H1 (cell line): ENCODE measurements at regions not wholly inside any gene's neighbourhood (a gene's known extent, or its start where the extent isn't known, plus 50 kb on each side); places are given as distances from the start of the nearest gene placed in this dataset.
A peak's percentile ranks its signal among the peaks of the same experiment; 100 is the strongest.

Experiments used
- CTCF ChIA-PET: fragments of 300-600 bp; sonication (Branson Sonifier 250); formaldehyde crosslinking; loops from one replicate; lab custom pipeline; 2021; ENCODE audit not compliant: partially characterized antibody; lab: Charles Lee
- POLR2A ChIA-PET: fragments of 300-600 bp; sonication (Branson Sonifier 250); formaldehyde crosslinking; loops from one replicate; lab custom pipeline; 2021; ENCODE audit warnings: inconsistent platforms; ENCODE audit not compliant: partially characterized antibody; lab: Charles Lee
- DNase-seq, 2 experiments: peaks; one replicate each; pipeline versions ENCODE4 v3.0.0 to v3.0.0-alpha.2; 2010 to 2022; ENCODE audit warnings: low spot score in 2 of 2, low read depth in 1 of 2, mixed read lengths in 1 of 2
- FAIRE-seq: peaks from 2 replicates; lab custom pipeline; 2011; peaks lifted over from hg19 to GRCh38; lab: Jason Lieb, UNC
- H2AFZ ChIP-seq: 2 replicates; pipeline ENCODE4 v1.8.1; 2012; ENCODE audit warnings: low read length, inconsistent platforms
- H2AK5ac ChIP-seq: 2 replicates; pipeline ENCODE4 v1.6.1; 2013; ENCODE audit warnings: low read depth, low read length
- H2BK120ac ChIP-seq: replicated peaks from 2 replicates; pipeline ENCODE3; 2013; ENCODE audit warnings: low read depth, low read length, inconsistent platforms
- H2BK12ac ChIP-seq: 2 replicates; pipeline ENCODE4 v1.6.1; 2013; ENCODE audit warnings: low read depth, low read length
- H2BK15ac ChIP-seq: 2 replicates; pipeline ENCODE4 v1.6.1; 2013; ENCODE audit warnings: low read length
- H2BK20ac ChIP-seq: 2 replicates; pipeline ENCODE4 v1.6.1; 2013; ENCODE audit warnings: low read length
- H2BK5ac ChIP-seq: 2 replicates; pipeline ENCODE4 v1.6.1; 2013; ENCODE audit warnings: low read depth, low read length
- H3K14ac ChIP-seq: 2 replicates; pipeline ENCODE4 v1.6.1; 2013; ENCODE audit warnings: inconsistent platforms; ENCODE audit not compliant: insufficient read length
- H3K18ac ChIP-seq: 2 replicates; pipeline ENCODE4 v1.6.1; 2013; ENCODE audit warnings: low read length; ENCODE audit errors: extremely low read depth
- H3K23ac ChIP-seq: 2 replicates; pipeline ENCODE4 v1.6.1; 2013; ENCODE audit warnings: inconsistent platforms; ENCODE audit not compliant: insufficient read length
- H3K23me2 ChIP-seq: 2 replicates; pipeline ENCODE4 v1.6.1; 2013; ENCODE audit warnings: low read depth, low read length
- H3K27ac ChIP-seq: 2 replicates; pipeline ENCODE4 v1.6.1; 2011; ENCODE audit warnings: low read depth, low read length, inconsistent platforms
- H3K27me3 ChIP-seq, 4 experiments: replicated peaks in 1 of 4; 1 replicate in 1 of 4; 2 replicates in 3 of 4; pipeline versions ENCODE4 v1.6.1 to v1.8.1; 2011 to 2013; ENCODE audit warnings: low read length in 3 of 4, mild to moderate bottlenecking in 3 of 4, inconsistent platforms in 2 of 4, mixed read lengths in 2 of 4, moderate library complexity in 1 of 4; ENCODE audit not compliant: control insufficient read depth in 3 of 4, insufficient read depth in 3 of 4; ENCODE audit errors: extremely low read depth in 1 of 4
- H3K36me3 ChIP-seq, 4 experiments: 2 replicates each; pipeline versions ENCODE4 v1.6.1 to v1.8.1; 2011 to 2013; ENCODE audit warnings: mild to moderate bottlenecking in 4 of 4, low read length in 3 of 4, moderate library complexity in 2 of 4, control low read depth in 1 of 4, inconsistent platforms in 1 of 4; ENCODE audit not compliant: insufficient read depth in 4 of 4, control insufficient read depth in 2 of 4
- H3K4ac ChIP-seq: replicated peaks from 2 replicates; pipeline ENCODE3; 2013; ENCODE audit warnings: low read length, low read depth, mixed read lengths, inconsistent platforms; ENCODE audit not compliant: insufficient read length
- H3K4me1 ChIP-seq, 4 experiments: replicated peaks in 1 of 4; 1 replicate in 1 of 4; 2 replicates in 3 of 4; pipeline versions ENCODE4 v1.6.1 to v1.8.1; 2011 to 2013; ENCODE audit warnings: low read length in 3 of 4, inconsistent platforms in 2 of 4, mixed read lengths in 1 of 4; ENCODE audit not compliant: insufficient read depth in 4 of 4, control insufficient read depth in 3 of 4
- H3K4me2 ChIP-seq, 2 experiments: 2 replicates each; pipeline versions ENCODE4 v1.6.1 to v1.8.1; 2011 to 2013; ENCODE audit warnings: low read depth in 2 of 2, low read length in 2 of 2, control low read depth in 1 of 2, inconsistent platforms in 1 of 2, mild to moderate bottlenecking in 1 of 2; ENCODE audit not compliant: insufficient read depth in 1 of 2
- H3K4me3 ChIP-seq, 4 experiments: fragments of 200-600, 300-600 bp in 1 of 4; sonication (generic), shearing (Covaris generic), sonication (Bioruptor Twin) in 1 of 4; 2 replicates each; pipeline versions ENCODE4 v1.5.1 to v1.8.1; 2011 to 2016; ENCODE audit warnings: low read length in 4 of 4, low read depth in 3 of 4, control low read depth in 2 of 4, inconsistent platforms in 2 of 4, mild to moderate bottlenecking in 2 of 4, mixed read lengths in 1 of 4, moderate library complexity in 1 of 4; ENCODE audit not compliant: insufficient read depth in 2 of 4; ENCODE audit errors: extremely low read depth in 1 of 4
- H3K56ac ChIP-seq: replicated peaks from 2 replicates; pipeline ENCODE3; 2013; ENCODE audit warnings: low read depth, mild to moderate bottlenecking, mixed read lengths, low read length, inconsistent platforms; ENCODE audit not compliant: insufficient read length
- H3K79me1 ChIP-seq: 2 replicates; pipeline ENCODE4 v1.6.1; 2013; ENCODE audit warnings: low read depth, low read length, control low read depth
- H3K79me2 ChIP-seq, 2 experiments: 2 replicates each; pipeline versions ENCODE4 v1.6.1 to v1.8.1; 2012 to 2013; ENCODE audit warnings: low read length in 2 of 2, mild to moderate bottlenecking in 2 of 2, inconsistent platforms in 1 of 2; ENCODE audit not compliant: insufficient read depth in 2 of 2, control insufficient read depth in 1 of 2
- H3K9ac ChIP-seq, 4 experiments: replicated peaks in 1 of 4; 1 replicate in 1 of 4; 2 replicates in 3 of 4; pipeline versions ENCODE4 v1.6.1 to v1.8.1; 2011 to 2013; ENCODE audit warnings: low read depth in 3 of 4, low read length in 3 of 4, control low read depth in 2 of 4, mild to moderate bottlenecking in 2 of 4, moderate library complexity in 2 of 4, inconsistent platforms in 1 of 4; ENCODE audit errors: extremely low read depth in 1 of 4
- H3K9me3 ChIP-seq, 2 experiments: 2 replicates each; pipeline versions ENCODE4 v1.6.1 to v1.8.1; 2012 to 2013; ENCODE audit warnings: mild to moderate bottlenecking in 2 of 2, moderate library complexity in 2 of 2, control low read depth in 1 of 2, inconsistent platforms in 1 of 2, low read depth in 1 of 2, low read length in 1 of 2, mixed read lengths in 1 of 2; ENCODE audit not compliant: insufficient read depth in 2 of 2
- H4K20me1 ChIP-seq, 2 experiments: replicated peaks in 1 of 2; 2 replicates each; pipeline versions ENCODE3 to v1.8.1; 2011 to 2013; ENCODE audit warnings: inconsistent platforms in 2 of 2, low read length in 2 of 2, mild to moderate bottlenecking in 1 of 2; ENCODE audit not compliant: insufficient read depth in 2 of 2, control insufficient read depth in 1 of 2
- H4K5ac ChIP-seq: 2 replicates; pipeline ENCODE4 v1.6.1; 2013; ENCODE audit warnings: low read length, low read depth, mixed read lengths, inconsistent platforms; ENCODE audit not compliant: insufficient read length
- H4K8ac ChIP-seq: 2 replicates; pipeline ENCODE4 v1.8.0; 2013; ENCODE audit warnings: mild to moderate bottlenecking, moderate library complexity, low read length, inconsistent platforms; ENCODE audit not compliant: insufficient read depth; ENCODE audit errors: extremely low read depth
- H4K91ac ChIP-seq: replicated peaks from 2 replicates; pipeline ENCODE3; 2013; ENCODE audit warnings: low read length, mixed read lengths, inconsistent platforms; ENCODE audit not compliant: insufficient read length
- ASH2L ChIP-seq: fragments of 200-600, 300-600 bp; sonication (generic); IDR thresholded peaks from one replicate; pipeline ENCODE4 v1.7.1; 2017; ENCODE audit warnings: low read length
- BRCA1 ChIP-seq: IDR thresholded peaks from 2 replicates; pipeline ENCODE4 v1.6.1; 2012; ENCODE audit warnings: low read depth, low read length, improper control_type of control experiment
- KDM1A ChIP-seq: fragments of 200-600, 300-600 bp; sonication (generic); IDR thresholded peaks from 2 replicates; pipeline ENCODE4 v1.7.1; 2016; ENCODE audit warnings: mild to moderate bottlenecking, low read length, borderline replicate concordance
- MAX ChIP-seq: IDR thresholded peaks from 2 replicates; pipeline ENCODE4 v1.6.1; 2012; ENCODE audit warnings: inconsistent platforms
- POU5F1 ChIP-seq: IDR thresholded peaks from 2 replicates; pipeline ENCODE4 v1.6.1; 2011; ENCODE audit warnings: low read depth, mild to moderate bottlenecking, low read length, moderate library complexity
- SIX5 ChIP-seq: IDR thresholded peaks from 2 replicates; pipeline ENCODE4 v1.6.1; 2011; ENCODE audit warnings: mild to moderate bottlenecking, low read depth, low read length
- SRF ChIP-seq: IDR thresholded peaks from 2 replicates; pipeline ENCODE4 v1.6.1; 2011; ENCODE audit warnings: mild to moderate bottlenecking, low read depth, low read length, moderate library complexity
- WGBS, 2 experiments: shearing (Covaris generic) in 1 of 2; methylation state at CpG; one replicate each; pipeline versions ENCODE4 v1.1.6 to v1.1.7; 2013 to 2015; ENCODE audit warnings: low lambda C conversion rate in 2 of 2, mixed read lengths in 2 of 2, inconsistent platforms in 1 of 2, low coverage in 1 of 2, missing lambda C conversion rate in 1 of 2; ENCODE audit not compliant: insufficient replicate concordance in 2 of 2, insufficient coverage in 1 of 2, insufficient read length in 1 of 2; ENCODE audit errors: extremely low coverage in 1 of 2, missing lambda C conversion rate in 1 of 2; 5-methylcytosine and 5-hydroxymethylcytosine counted together

DNA sequence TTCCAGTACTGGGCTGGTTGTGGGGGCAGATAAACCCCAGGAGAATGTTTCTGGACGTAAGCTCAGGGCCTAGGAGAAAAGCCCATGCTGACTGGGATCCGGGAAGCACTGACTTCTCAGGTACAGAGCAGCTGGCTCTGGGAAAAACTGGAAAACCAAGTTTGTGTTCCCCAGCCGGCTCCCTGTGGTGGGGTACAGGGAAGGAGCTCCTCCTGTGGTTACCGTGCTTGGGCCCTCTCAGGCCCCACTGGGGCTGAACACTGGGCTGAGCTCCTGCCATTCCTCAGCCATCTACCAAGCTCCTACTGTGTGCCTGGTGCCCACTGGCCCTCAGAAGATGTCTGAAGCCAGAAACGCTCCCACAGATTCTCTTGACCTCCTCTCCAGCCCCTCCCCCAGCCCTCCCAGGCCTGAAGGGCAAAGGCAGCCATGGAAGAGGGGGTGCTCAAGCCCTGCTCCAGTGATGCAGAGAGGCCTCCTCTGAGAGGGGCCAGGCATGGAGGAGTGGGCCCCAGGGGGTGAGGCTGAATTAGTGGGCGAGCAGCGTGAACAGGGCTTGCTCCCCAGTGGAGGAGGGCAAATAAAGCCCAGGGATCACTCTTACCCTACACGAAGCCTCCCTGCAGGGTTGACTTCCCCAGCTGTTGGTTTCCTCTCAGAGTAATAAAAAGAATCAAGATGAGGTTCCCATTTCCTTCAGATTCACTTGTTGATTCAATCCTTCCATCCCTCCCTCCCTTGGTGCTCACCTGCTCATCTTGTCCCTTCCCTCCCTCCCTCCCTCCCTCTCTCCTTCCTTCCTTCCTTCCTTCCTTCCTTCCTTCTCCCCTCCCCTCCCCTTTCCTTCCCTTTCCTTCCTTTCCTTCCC, 100.0 kb downstream of the VEGFA start:
- H3K56ac ChIP-seq, result no peak overlapping the region
- H3K23ac ChIP-seq, result no peak overlapping the region
- CTCF ChIA-PET, result interaction anchor here (0.8 to 2.8 kb wide), 11 partner anchors 9 to 194 kb away, joined by 3 to 15 read pairs (median 4); no protein-coding TSS in a partner anchor
- no peaks in the 10 kb centered on the region for H3K9me3 ChIP-seq
- H3K18ac ChIP-seq, result peak overlapping the region; percentile 60
- peak overlapping the region; percentile 84; the same call in 1 of the 2 replicates for H2BK12ac ChIP-seq
- no peak for FAIRE-seq
- TF ChIP-seq SRF (no peak), MAX (no peak), KDM1A (no peak), ASH2L (no peak), SIX5 (no peak), POU5F1 (no peak), BRCA1 (no peak)
- H4K91ac ChIP-seq, result peak overlapping the region; percentile 76
- H2AFZ ChIP-seq, result peak overlapping the region; percentile 58; the same call in 1 of the 2 replicates
- H3K4ac ChIP-seq, result peak overlapping the region; percentile 25
- H3K14ac ChIP-seq, result no peak overlapping the region
- DNase-seq, result no peak
- H3K4me1 ChIP-seq, result peaks cover 0 to 23% (median 11%) of the 10 kb centered on the region in 4 experiments; a peak in 6 of 7 replicates
- H2BK15ac ChIP-seq, result no peak overlapping the region
- no peaks in the 10 kb centered on the region for H3K23me2 ChIP-seq
- no peak overlapping the region for H3K4me3 ChIP-seq
- POLR2A ChIA-PET, result interaction anchor here (0.7 to 1.3 kb wide), 5 partner anchors 9 to 110 kb away, joined by 3 read pairs; partner anchors contain the start of gene VEGFA
- H2BK120ac ChIP-seq, result peak overlapping the region; percentile 26
- no peaks in the 10 kb centered on the region for H3K79me1 ChIP-seq
- peak overlapping the region; percentile 87 for H4K8ac ChIP-seq
- H2AK5ac ChIP-seq, result no peak overlapping the region
- 58% methylated on average over 8 of the region's 8 CpGs; no CpG with 5 or more reads in 1 of the 2 experiments for WGBS, 2 experiments
- no peak overlapping the region for H3K9ac ChIP-seq
- H3K4me2 ChIP-seq, result peak overlapping the region in 1 of 2 experiments; percentile 5; a peak in 1 of 4 replicates
- H2BK5ac ChIP-seq, result peak overlapping the region; percentile 60; the same call in 1 of the 2 replicates
- H3K27me3 ChIP-seq, result no peaks in the 10 kb centered on the region; a peak in 1 of 7 replicates
- no peak overlapping the region for H4K5ac ChIP-seq
- H3K36me3 ChIP-seq, result no peaks in the 10 kb centered on the region
- peak overlapping the region; percentile 43; the same call in 1 of the 2 replicates for H2BK20ac ChIP-seq
- H4K20me1 ChIP-seq, result no peaks in the 10 kb centered on the region
- no peaks in the 10 kb centered on the region for H3K79me2 ChIP-seq
- H3K27ac ChIP-seq, result no peak overlapping the region
